SHP77 (cell line): ENCODE measurements at regions not wholly inside any gene's neighbourhood (a gene's known extent, or its start where the extent isn't known, plus 50 kb on each side); places are given as distances from the start of the nearest gene placed in this dataset.

Experiments
- DNase-seq, 2 experiments: peaks; one replicate each; lab custom pipeline; 2025; lab: John Stamatoyannopoulos, UW

GRCh38 chr21:35896060-35896459 is 164.3 kb downstream of the SETD4 start:
- DNase-seq: no peak

DNA sequence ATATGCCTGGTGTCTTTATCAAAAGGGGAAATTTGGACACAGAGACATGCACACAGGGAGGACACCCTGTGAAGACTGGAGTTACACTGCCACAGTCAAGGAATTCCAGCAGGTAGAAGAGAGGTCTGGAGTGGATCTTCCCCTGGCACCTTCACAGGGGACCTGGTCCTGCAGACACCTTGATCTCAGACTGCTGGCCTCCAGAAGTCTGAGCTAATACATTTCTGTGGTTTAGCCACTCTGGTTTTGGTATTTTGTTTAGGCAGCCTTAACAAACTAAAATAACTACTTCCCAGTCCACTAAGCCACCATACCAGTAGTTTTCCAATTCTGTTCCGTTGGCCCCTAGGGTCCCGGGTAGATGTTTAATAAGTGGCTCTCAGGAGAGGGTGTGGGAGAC is 164.7 kb downstream of the SETD4 start:
- no peak for DNase-seq

- DNase-seq: no peak
Measured at GRCh38 chr21:35893156-35893555, 167.2 kb downstream of the SETD4 start.

GRCh38 chr21:35886887-35887286 is 173.4 kb downstream of the SETD4 start:
- DNase-seq: no peak

DNA sequence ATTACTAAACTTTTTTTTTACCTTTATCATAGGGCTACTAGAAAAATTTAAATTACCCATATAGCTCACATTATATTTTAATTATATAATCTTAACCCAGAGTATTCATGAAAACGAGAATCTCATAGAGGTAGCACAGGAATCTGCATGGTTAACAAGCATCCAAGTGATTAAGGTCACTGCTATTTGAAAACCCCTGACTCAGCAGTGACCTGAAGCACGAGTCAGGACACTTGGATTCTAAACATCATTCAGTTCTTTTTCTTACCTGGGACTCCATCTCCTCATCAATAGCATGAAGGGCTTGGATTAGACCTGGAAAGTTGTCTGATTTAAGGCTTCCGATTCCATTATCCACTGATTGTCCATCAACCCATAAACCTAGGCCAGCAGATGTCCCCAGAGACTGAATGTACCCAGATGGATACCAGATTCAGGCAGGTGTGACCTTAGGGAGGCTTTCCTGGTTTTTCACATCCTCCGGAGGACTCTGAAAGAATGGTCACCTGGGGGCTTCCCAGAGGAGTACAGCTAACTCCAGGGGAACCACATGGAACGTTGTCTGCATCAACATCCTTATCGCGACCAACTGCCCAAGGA is 174.3 kb downstream of the SETD4 start:
- no peak for DNase-seq

DNA sequence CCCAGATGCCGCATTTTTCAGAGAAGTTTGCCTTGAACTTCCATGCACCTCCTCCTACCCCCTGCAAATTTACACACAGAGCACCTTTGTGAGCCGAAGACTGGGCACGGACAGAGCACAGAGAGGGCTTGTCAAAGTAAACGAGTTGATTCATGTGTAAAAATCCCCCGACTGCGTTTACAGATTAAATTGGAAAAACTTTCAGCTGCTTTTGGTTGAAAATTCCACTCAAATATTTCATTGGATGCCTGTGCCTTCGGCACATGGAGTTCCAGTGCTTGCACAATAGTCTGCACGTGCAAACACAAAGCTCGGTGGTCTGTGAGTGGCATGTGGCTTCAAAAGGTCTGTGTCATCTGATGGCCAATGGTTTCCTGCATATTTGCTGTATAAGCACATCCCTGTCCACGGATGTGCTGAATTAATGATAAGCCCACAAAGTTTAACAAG is 177.5 kb downstream of the SETD4 start:
- DNase-seq: no peak

DNA sequence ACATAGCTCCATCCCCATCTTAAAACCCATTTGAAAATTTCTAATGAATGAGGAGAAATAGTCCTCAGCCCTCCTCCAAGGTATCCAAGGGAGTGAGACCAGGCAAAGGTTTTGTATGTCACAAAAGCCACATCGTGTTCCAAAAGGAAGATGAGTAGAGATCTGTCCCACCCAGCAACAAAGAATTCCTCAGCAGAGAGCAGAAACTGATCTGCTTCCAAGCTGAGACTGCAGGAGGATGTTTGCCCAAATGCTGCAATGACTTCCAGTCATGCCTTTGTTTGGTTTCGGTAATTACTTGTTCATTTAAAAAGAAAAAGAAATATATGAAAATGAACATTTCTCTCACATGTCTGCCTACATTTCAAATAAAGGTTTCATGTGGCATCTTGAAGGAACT is 186.9 kb downstream of the SETD4 start:
- no peak for DNase-seq

GRCh38 chr21:35871906-35872305 is 188.4 kb downstream of the SETD4 start:
- no peak for DNase-seq

DNA sequence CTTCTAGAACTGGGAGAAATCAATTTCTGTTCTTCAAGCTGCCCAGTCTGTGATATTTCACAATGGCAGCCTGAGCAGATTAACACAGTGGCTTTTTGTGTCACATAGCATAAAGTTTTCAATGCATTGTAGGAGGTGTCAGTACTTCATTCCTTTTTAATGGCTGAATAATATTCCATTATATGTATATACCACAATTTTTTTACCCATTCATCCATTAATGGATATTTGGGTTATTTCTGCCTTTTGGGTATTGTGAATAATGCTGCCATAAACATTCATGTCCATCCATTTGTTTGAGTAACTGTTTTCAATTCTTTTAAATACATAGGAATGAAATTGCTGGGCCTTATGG is 191.5 kb downstream of the SETD4 start:
- DNase-seq: no peak

DNA sequence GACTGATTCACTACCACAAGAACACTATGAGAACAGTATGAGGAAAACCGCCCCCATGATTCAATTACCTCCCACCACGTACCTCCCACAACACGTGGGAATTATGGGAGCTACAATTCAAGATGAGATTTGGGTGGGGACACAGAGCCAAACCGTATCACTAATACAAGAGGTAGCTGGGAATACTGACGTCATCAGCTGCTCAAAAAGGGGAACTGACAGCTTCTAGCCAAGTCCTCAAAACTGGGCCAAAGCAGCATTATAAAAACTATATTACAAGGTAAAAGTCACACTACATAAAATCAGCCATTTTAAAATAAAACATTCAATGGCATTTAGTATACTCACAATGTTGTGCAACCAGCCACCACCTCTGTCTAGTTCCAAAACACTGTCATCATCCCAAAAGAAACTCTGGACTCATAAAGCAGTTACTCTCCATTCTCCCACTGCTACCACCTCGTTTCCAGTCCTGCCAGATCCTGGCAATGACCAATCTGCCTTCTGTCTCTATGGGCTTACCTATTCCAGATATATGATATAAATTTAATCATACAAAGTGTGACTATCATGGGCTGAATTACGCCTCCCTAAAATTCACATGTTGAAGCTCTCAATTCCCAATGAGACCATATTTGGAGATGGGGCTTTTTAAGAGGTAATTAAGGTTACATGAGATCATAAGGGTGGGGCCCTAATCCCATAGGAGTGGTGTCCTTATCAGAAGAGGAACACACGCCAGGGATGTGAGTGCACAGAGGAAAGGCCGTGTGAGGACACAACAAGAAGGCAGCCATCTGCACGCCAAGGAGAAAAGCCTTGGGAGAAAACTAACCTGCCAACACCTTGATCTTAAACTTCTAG is 192.1 kb downstream of the SETD4 start:
- DNase-seq: no peak

DNA sequence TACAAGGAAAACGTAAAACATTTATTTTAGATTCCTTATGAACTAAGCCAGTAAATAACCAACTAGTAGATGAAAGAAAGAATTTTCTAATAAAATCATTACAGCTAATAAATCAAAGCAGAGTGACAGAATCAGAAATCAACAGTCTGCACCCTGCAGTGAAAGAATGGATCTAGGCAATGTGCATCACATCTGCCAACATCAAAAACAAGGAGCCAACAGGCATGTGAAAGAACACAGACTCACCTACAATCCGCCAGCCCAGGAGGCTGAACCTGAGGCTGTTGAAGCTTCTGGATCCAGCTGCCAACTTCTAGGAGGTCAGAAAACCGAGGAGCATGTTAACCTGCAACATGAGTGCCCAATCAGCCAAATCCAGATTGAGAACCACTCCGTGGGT is 196.3 kb downstream of the SETD4 start:
- DNase-seq: no peak

GRCh38 chr21:35862969-35863368 is 197.4 kb downstream of the SETD4 start:
- no peak for DNase-seq

DNA sequence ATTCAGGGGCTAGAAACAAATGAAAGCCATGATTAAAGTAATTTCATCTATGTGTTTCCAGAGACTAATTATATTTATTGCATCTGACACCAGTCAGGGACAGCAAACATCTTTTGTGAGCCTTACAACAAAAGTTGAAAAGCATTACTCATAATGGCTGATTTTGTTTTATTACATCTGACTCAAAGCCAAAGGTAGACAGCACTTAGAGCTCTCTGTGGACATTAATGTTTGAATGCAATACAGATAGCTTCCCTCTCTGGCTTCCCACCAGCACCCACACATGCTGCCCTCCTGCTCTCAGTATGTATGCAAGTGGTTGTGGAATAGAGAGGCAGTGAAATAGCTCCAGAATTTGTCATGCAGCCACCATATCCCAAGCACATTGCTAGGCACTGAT is 198.7 kb downstream of the SETD4 start:
- DNase-seq: no peak

DNA sequence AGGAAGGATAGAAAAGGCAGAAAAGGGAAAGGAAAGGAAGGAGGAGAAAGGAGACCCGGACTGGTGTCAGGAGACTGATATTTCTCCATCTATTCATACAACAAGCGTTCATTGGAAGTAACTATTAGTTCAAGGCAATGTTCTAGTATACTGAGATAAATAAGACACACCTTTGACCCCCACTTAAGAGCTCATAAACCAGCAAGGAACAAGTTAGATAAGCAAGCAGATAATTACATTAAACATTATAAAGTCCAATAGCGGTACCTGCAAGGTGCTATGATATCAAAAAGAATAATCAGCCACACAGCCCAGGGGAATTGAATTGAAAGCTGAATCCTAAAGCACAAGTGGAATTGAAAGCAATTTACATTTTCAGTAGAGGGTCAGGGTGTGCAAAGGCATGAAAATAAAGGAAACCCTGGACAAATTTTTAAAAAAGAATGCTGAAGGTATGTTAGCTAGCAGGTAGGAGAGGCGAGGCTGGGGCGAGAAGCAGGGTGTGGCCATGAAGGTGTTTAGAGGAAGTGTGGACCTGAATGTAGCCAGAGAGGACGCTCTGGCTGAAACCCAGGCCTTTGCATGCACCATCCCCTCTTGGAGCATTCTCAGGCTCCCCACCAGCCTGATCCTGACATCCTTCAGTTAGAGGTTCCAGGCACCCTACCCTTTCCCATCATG is 200.0 kb downstream of the SETD4 start:
- no peak for DNase-seq

- no peak for DNase-seq
Measured at GRCh38 chr21:35859677-35860076, 200.6 kb downstream of the SETD4 start.

GRCh38 chr21:35857095-35857494 is 203.2 kb downstream of the SETD4 start:
- DNase-seq: no peak

DNA sequence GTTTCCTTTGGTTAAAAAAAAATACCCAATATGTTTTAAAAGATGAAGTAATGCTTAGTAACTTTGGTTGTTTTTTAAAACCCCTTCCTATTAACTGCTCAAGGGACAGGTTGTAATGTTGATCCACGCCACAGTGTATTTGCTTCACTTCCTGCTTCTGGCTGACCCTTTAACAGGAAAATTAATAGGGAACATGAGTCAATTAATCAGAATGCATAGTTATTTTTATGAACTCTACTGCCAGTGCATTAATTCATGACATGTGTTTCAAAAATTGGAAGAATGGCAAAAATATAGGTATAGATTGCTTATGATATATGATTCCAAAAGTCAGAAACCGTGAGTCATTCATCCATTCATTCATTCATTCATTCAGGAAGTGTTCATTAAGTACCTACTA is 204.8 kb downstream of the SETD4 start:
- DNase-seq: no peak

GRCh38 chr21:35854281-35854680 is 206.0 kb downstream of the SETD4 start:
- DNase-seq: no peak

- no peak for DNase-seq
Measured at GRCh38 chr21:35853321-35854239, 206.7 kb downstream of the SETD4 start.

GRCh38 chr21:35852820-35853219 is 207.5 kb downstream of the SETD4 start:
- no peak for DNase-seq

DNA sequence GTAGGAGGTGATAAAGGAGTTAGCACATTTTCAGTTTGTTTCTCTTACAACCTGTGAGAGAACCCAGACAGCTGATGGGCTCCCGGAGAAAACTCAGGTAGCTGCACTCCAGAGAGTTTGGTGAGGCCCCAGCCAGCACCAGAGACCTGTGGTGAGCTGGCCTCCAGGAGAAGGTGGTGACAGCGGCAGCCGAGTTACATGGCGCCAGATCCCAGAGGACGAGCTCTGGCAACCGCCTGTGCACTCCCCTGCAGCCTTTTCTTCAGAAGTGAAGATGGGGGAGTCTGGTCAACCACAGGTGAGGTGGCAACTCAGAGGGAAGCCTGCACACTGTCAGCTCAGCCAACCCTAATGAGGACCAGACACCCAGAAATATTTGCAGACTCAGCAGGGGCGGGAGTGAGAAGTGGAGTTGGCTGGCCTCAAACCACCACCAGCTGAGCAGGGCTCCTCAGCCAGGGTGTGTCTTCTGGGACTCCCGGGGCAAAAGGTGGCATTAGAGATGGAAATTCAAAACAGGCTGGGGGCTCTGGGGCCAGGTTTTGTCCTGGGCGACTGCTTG is 209.7 kb downstream of the SETD4 start:
- DNase-seq: no peak

GRCh38 chr21:35850029-35850428 is 210.3 kb downstream of the SETD4 start:
- no peak for DNase-seq
